IPS-NIHi7 (cell line): ENCODE measurements at regions not wholly inside any gene's neighbourhood (a gene's known extent, or its start where the extent isn't known, plus 50 kb on each side); places are given as distances from the start of the nearest gene placed in this dataset.
"Not testable (repeated sequence)": the region's sequence is repeated elsewhere in the genome, so short reads cannot be mapped to it uniquely, and the experiment has no call there.

Experiments used
- DNase-seq: peaks from one replicate; pipeline ENCODE4 v3.0.0; 2012; ENCODE audit warnings: mixed read lengths; ENCODE audit errors: extremely low spot score

- DNase-seq, result no peak
Measured at GRCh38 chr12:97616946-97617345, 154.3 kb downstream of the RMST start.

- DNase-seq, result no peak
Measured at GRCh38 chr12:97628962-97629361, 166.4 kb downstream of the RMST start.

GRCh38 chr12:97629382-97629781 is 166.8 kb downstream of the RMST start:
- DNase-seq, result no peak

- DNase-seq, result no peak
Measured at GRCh38 chr12:97630356-97630755, 167.8 kb downstream of the RMST start.

- DNase-seq, result no peak
Measured at GRCh38 chr12:97630875-97631274, 168.3 kb downstream of the RMST start.

- DNase-seq, result no peak
Measured at GRCh38 chr12:97637770-97638169, 175.2 kb downstream of the RMST start.

GRCh38 chr12:97638739-97639138 is 176.1 kb downstream of the RMST start:
- DNase-seq, result no peak

GRCh38 chr12:97639702-97640101 is 177.1 kb downstream of the RMST start:
- no peak for DNase-seq

- no peak for DNase-seq
Measured at GRCh38 chr12:97640826-97641225, 178.2 kb downstream of the RMST start.

GRCh38 chr12:97642911-97643310 is 180.3 kb downstream of the RMST start:
- no peak for DNase-seq

GRCh38 chr12:97643924-97644323 is 181.3 kb downstream of the RMST start:
- no peak for DNase-seq

- DNase-seq, result no peak
Measured at GRCh38 chr12:97645726-97646125, 183.1 kb downstream of the RMST start.

GRCh38 chr12:97647142-97647541 is 184.5 kb downstream of the RMST start:
- DNase-seq, result no peak

GRCh38 chr12:97650242-97650641 is 187.6 kb downstream of the RMST start:
- DNase-seq, result no peak

GRCh38 chr12:97656548-97656947 is 193.9 kb downstream of the RMST start:
- DNase-seq, result not testable (repeated sequence)

- DNase-seq, result no peak
Measured at GRCh38 chr12:97659117-97659880, 196.7 kb downstream of the RMST start.

- no peak for DNase-seq
Measured at GRCh38 chr12:97666263-97666662, 203.7 kb downstream of the RMST start.

GRCh38 chr12:97672870-97673269 is 210.3 kb downstream of the RMST start:
- DNase-seq, result no peak

- DNase-seq, result no peak
Measured at GRCh38 chr12:97680751-97681150, 218.1 kb downstream of the RMST start.

- DNase-seq, result no peak
Measured at GRCh38 chr12:97681612-97682504, 219.3 kb downstream of the RMST start.

GRCh38 chr12:97685360-97685759 is 222.8 kb downstream of the RMST start:
- DNase-seq, result no peak

- no peak for DNase-seq
Measured at GRCh38 chr12:97701901-97702300, 239.3 kb downstream of the RMST start.

- DNase-seq, result no peak
Measured at GRCh38 chr12:97711392-97711791, 248.8 kb downstream of the RMST start.
